ENCODE measurements at regions not wholly inside any gene's neighbourhood (a gene's known extent, or its start where the extent isn't known, plus 50 kb on each side); places are given as distances from the start of the nearest gene placed in this dataset.

- H3K36me3 ChIP-seq (ENCODE audit: insufficient read depth, low read length): no peaks in the 10 kb centered on the region
- no peaks in the 10 kb centered on the region for H3K27me3 ChIP-seq (ENCODE audit: insufficient read depth, low read length)
- no peak overlapping the region for H3K9ac ChIP-seq (ENCODE audit: low read length)
- no peaks in the 10 kb centered on the region for H3K9me3 ChIP-seq (ENCODE audit: low read length)
- no peak overlapping the region for H3K4me2 ChIP-seq (ENCODE audit: low read length)
- H3K27ac ChIP-seq (ENCODE audit: low read depth, low read length, poor library complexity, severe bottlenecking): no peak overlapping the region
- H3K79me2 ChIP-seq (ENCODE audit: insufficient read depth, low read length): no peaks in the 10 kb centered on the region
- H3K4me3 ChIP-seq (ENCODE audit: low read depth, low read length, poor library complexity, severe bottlenecking): no peak overlapping the region
- H4K20me1 ChIP-seq (ENCODE audit: insufficient read depth, low read length): no peaks in the 10 kb centered on the region
- no peak for TF ChIP-seq EZH2 (IDR thresholded peaks at IDR 0.05; ENCODE audit: borderline replicate concordance, low read length)
- TF ChIP-seq CTCF (IDR thresholded peaks at IDR 0.05; ENCODE audit: low read length): no peak
- no peaks in the 10 kb centered on the region for H3K9me2 ChIP-seq (ENCODE audit: low read depth, low read length)
- no peaks in the 10 kb centered on the region for H3K4me1 ChIP-seq (ENCODE audit: insufficient read depth, low read length, severe bottlenecking)
- H2AFZ ChIP-seq (ENCODE audit: low read length): no peak overlapping the region
- no peaks in the 10 kb centered on the region for H3F3A ChIP-seq (ENCODE audit: insufficient read depth, low read length)
These were observed 50.5 kb downstream of the RGS12 start for GRCh38 chr4:3343358-3343757.

- Histone ChIP-seq H2AFZ (ENCODE audit: low read length) (no peak overlapping the region), H4K20me1 (ENCODE audit: insufficient read depth, low read length) (no peaks in the 10 kb centered on the region), H3F3A (ENCODE audit: insufficient read depth, low read length) (no peaks in the 10 kb centered on the region), H3K4me2 (ENCODE audit: low read length) (no peak overlapping the region), H3K9me2 (ENCODE audit: low read depth, low read length) (no peaks in the 10 kb centered on the region), H3K4me1 (ENCODE audit: insufficient read depth, low read length, severe bottlenecking) (no peaks in the 10 kb centered on the region), H3K9me3 (ENCODE audit: low read length) (no peaks in the 10 kb centered on the region), H3K36me3 (ENCODE audit: insufficient read depth, low read length) (no peaks in the 10 kb centered on the region), H3K79me2 (ENCODE audit: insufficient read depth, low read length) (no peaks in the 10 kb centered on the region), H3K9ac (ENCODE audit: low read length) (no peak overlapping the region), H3K4me3 (ENCODE audit: low read depth, low read length, poor library complexity, severe bottlenecking) (no peak overlapping the region), H3K27ac (ENCODE audit: low read depth, low read length, poor library complexity, severe bottlenecking) (no peak overlapping the region), H3K27me3 (ENCODE audit: insufficient read depth, low read length) (no peaks in the 10 kb centered on the region)
- no peak for TF ChIP-seq CTCF (IDR thresholded peaks at IDR 0.05; ENCODE audit: low read length)
- TF ChIP-seq EZH2 (IDR thresholded peaks at IDR 0.05; ENCODE audit: borderline replicate concordance, low read length): no peak
These were observed 51.3 kb downstream of the RGS12 start for GRCh38 chr4:3344104-3344503.

GRCh38 chr4:3344596-3344995, 51.8 kb downstream of the RGS12 start:
- Histone ChIP-seq H3K27ac (ENCODE audit: low read depth, low read length, poor library complexity, severe bottlenecking) (no peak overlapping the region), H3K79me2 (ENCODE audit: insufficient read depth, low read length) (no peaks in the 10 kb centered on the region), H3K9ac (ENCODE audit: low read length) (no peak overlapping the region), H3K36me3 (ENCODE audit: insufficient read depth, low read length) (no peaks in the 10 kb centered on the region), H3K4me1 (ENCODE audit: insufficient read depth, low read length, severe bottlenecking) (no peaks in the 10 kb centered on the region), H3F3A (ENCODE audit: insufficient read depth, low read length) (no peaks in the 10 kb centered on the region), H3K4me3 (ENCODE audit: low read depth, low read length, poor library complexity, severe bottlenecking) (no peak overlapping the region), H3K9me3 (ENCODE audit: low read length) (no peaks in the 10 kb centered on the region), H3K4me2 (ENCODE audit: low read length) (no peak overlapping the region), H4K20me1 (ENCODE audit: insufficient read depth, low read length) (no peaks in the 10 kb centered on the region), H2AFZ (ENCODE audit: low read length) (no peak overlapping the region), H3K27me3 (ENCODE audit: insufficient read depth, low read length) (no peaks in the 10 kb centered on the region), H3K9me2 (ENCODE audit: low read depth, low read length) (no peaks in the 10 kb centered on the region)
- TF ChIP-seq CTCF (IDR thresholded peaks at IDR 0.05; ENCODE audit: low read length): no peak
- no peak for TF ChIP-seq EZH2 (IDR thresholded peaks at IDR 0.05; ENCODE audit: borderline replicate concordance, low read length)
